Parathyroid adenoma (tissue), 2 donors: ENCODE measurements at regions not wholly inside any gene's neighbourhood (a gene's known extent, or its start where the extent isn't known, plus 50 kb on each side); places are given as distances from the start of the nearest gene placed in this dataset.

Experiments
- H2AFZ ChIP-seq: fragments of 300-600 bp; sonication (generic); one replicate; pipeline ENCODE4 v1.7.0; 2017; ENCODE audit warnings: antibody characterized with exemption, mild to moderate bottlenecking
- H3K27ac ChIP-seq: fragments of 300-600 bp; sonication (generic); one replicate; pipeline ENCODE4 v1.7.0; 2017
- H3K27me3 ChIP-seq: fragments of 300-600 bp; sonication (generic); one replicate; pipeline ENCODE4 v1.7.0; 2017; ENCODE audit warnings: low read length; ENCODE audit not compliant: control insufficient read depth, insufficient read depth
- H3K36me3 ChIP-seq: fragments of 300-600 bp; sonication (generic); one replicate; pipeline ENCODE4 v1.7.0; 2017; ENCODE audit warnings: low read length; ENCODE audit not compliant: control insufficient read depth, insufficient read depth
- H3K4me1 ChIP-seq: fragments of 300-600 bp; sonication (generic); one replicate; pipeline ENCODE4 v1.7.0; 2017; ENCODE audit warnings: control low read depth
- H3K4me2 ChIP-seq: fragments of 300-600 bp; sonication (generic); one replicate; pipeline ENCODE4 v1.7.0; 2017; ENCODE audit warnings: low read length
- H3K4me3 ChIP-seq: fragments of 300-600 bp; sonication (generic); one replicate; pipeline ENCODE4 v1.7.0; 2017; ENCODE audit warnings: low read depth, low read length
- H3K79me2 ChIP-seq: fragments of 300-600 bp; sonication (generic); one replicate; pipeline ENCODE4 v1.7.0; 2017; ENCODE audit warnings: control low read depth
- H3K9ac ChIP-seq: fragments of 300-600 bp; sonication (generic); one replicate; pipeline ENCODE4 v1.7.0; 2017; ENCODE audit warnings: mild to moderate bottlenecking
- H3K9me3 ChIP-seq: fragments of 300-600 bp; sonication (generic); one replicate; pipeline ENCODE4 v1.7.0; 2017; ENCODE audit warnings: low read length; ENCODE audit not compliant: control insufficient read depth
- TF ChIP-seq, protein P1 (sequence below): fragments of 300-600 bp; sonication (generic); IDR thresholded peaks from one replicate; pipeline ENCODE4 v1.7.0; 2017; ENCODE audit warnings: antibody characterized with exemption, mild to moderate bottlenecking
- donor health status: primary hyperparathyroidism.

DNA sequence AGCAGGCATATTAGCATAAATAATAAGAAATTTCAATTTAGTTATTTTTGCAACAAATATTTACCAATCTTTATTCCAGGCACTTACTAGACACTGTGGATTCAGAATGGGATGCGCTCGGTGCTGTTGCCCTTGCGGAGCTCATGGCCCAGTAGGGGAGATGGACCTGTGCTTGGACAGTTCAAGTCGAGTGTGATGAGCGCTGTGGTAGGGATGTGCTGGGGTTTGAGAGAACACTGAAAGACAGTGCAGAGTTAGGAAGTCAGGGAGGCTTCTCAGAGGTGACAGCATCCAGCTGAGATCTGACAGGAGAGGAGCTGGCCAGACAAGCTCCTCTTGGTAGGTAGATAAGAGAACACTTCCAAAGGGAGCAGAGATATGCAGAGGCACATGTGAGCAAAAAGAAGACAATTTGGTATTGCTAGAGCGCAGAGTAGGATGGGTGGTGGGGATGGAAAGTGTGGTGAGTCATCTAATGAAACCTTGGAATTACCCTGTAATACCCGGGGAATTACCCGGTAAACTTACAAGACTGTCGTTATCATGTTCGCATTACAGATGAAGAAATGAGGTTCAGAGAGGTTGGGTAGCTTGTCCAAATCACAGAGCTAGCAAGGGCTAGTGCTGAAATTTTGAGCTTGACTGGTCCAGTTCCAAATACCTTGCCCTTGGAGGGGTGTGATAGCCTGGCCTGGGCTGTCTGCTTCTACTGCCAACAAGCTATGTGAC, 298.1 kb upstream of the N4BP1 start:
- H3K9me3 ChIP-seq, result no peaks in the 10 kb centered on the region
- no peak overlapping the region for H3K27ac ChIP-seq
- H3K4me3 ChIP-seq, result no peak overlapping the region
- H3K27me3 ChIP-seq, result no peaks in the 10 kb centered on the region
- H2AFZ ChIP-seq, result no peak overlapping the region
- no peaks in the 10 kb centered on the region for H3K4me1 ChIP-seq
- TF ChIP-seq, protein P1, sequence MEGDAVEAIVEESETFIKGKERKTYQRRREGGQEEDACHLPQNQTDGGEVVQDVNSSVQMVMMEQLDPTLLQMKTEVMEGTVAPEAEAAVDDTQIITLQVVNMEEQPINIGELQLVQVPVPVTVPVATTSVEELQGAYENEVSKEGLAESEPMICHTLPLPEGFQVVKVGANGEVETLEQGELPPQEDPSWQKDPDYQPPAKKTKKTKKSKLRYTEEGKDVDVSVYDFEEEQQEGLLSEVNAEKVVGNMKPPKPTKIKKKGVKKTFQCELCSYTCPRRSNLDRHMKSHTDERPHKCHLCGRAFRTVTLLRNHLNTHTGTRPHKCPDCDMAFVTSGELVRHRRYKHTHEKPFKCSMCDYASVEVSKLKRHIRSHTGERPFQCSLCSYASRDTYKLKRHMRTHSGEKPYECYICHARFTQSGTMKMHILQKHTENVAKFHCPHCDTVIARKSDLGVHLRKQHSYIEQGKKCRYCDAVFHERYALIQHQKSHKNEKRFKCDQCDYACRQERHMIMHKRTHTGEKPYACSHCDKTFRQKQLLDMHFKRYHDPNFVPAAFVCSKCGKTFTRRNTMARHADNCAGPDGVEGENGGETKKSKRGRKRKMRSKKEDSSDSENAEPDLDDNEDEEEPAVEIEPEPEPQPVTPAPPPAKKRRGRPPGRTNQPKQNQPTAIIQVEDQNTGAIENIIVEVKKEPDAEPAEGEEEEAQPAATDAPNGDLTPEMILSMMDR, result no peak
- no peak overlapping the region for H3K9ac ChIP-seq
- H3K36me3 ChIP-seq, result no peaks in the 10 kb centered on the region
- H3K4me2 ChIP-seq, result no peak overlapping the region
- no peaks in the 10 kb centered on the region for H3K79me2 ChIP-seq

DNA sequence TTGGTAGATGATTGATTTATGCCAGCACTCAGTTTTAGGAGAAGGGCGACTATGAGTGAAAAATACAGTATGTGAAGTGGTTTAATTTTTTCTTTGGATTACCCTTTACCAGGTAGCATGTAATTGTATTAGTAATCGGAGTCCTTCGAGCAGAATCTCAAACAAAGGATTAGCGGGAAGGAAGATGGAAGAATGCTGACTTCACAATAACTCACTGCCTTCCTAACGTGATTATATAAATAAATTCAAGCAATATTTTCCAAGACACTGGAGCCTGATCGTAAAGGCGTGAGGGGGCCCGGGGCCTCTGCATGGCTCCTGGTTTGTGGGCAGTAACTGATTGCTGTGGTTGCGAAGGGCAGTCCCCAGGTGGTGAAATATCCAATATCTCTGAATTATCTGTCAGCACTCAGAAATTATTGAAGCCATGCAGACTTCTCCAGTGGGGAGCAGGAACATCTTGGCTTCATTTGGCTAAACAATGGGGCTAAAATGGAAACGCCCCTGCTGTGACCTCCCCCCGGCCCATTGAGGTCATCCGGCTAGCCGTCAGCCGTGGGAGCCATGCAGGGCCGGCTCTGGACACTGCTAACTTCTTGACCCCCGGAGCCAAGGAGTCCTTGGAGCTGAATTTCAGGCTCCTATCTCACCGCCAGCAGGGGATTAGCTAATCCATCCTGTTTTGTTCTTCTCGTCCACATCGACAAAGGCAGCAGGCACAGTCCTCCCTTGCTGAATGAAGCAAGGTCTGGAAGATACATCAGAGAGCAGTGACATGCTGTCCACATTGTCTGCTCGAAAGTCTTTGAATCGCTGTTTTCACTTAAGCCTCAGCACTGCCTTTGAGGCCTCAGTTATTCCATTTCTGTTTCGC, 295.9 kb upstream of the N4BP1 start:
- no peaks in the 10 kb centered on the region for H3K27me3 ChIP-seq
- TF ChIP-seq, protein P1, result no peak
- H3K9ac ChIP-seq, result no peak overlapping the region
- H2AFZ ChIP-seq, result no peak overlapping the region
- no peak overlapping the region for H3K4me3 ChIP-seq
- no peaks in the 10 kb centered on the region for H3K4me1 ChIP-seq
- no peak overlapping the region for H3K27ac ChIP-seq
- H3K79me2 ChIP-seq, result no peaks in the 10 kb centered on the region
- H3K9me3 ChIP-seq, result no peaks in the 10 kb centered on the region
- H3K4me2 ChIP-seq, result no peak overlapping the region
- no peaks in the 10 kb centered on the region for H3K36me3 ChIP-seq

DNA sequence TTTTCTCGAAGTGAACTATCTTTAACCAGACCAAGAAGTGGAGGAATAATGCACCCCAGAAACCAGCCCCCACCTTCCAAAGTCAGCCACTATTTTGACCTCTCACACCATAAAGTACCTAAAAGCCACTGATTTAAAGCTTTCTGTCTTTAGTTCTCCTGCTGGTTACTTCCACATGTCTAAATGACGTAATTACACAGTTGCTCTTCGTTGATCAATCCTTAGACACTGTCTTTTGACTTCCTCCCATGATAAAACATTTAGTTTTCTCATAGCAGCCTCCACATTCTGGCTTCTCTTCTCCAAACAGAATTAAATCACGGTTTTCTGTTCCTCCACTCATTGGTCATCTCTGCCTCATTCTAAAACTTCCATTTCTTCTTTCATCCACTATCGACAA, 294.4 kb upstream of the N4BP1 start:
- Histone ChIP-seq H3K36me3 (no peaks in the 10 kb centered on the region), H3K4me3 (no peak overlapping the region), H2AFZ (no peak overlapping the region), H3K79me2 (no peaks in the 10 kb centered on the region), H3K27ac (no peak overlapping the region), H3K9ac (no peak overlapping the region), H3K9me3 (no peaks in the 10 kb centered on the region), H3K27me3 (no peaks in the 10 kb centered on the region), H3K4me2 (no peak overlapping the region), H3K4me1 (no peaks in the 10 kb centered on the region)
- TF ChIP-seq, protein P1, result no peak

DNA sequence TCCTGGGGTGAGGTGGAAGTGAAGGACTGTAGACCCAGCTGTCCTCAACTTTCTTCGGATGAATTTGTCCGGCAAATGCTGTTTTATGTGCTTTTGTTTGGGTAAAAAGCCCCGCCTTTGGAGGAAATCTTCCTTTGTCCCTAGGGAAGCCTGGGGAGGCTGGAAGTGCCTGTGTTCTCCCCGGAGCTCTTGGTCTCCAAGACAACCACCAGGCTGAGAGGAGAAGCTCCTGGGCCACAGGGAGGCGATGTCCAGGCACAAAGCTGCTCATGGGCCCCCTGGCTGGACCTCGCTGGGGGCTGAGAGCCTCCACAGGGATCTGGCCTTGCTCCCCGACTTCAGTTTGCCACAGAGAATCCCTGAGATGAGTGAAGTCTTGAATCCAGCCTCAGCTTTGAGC, 293.1 kb upstream of the N4BP1 start:
- Histone ChIP-seq H3K9ac (no peak overlapping the region), H3K27me3 (no peaks in the 10 kb centered on the region), H2AFZ (no peak overlapping the region), H3K27ac (no peak overlapping the region), H3K9me3 (no peaks in the 10 kb centered on the region), H3K4me2 (no peak overlapping the region), H3K4me3 (no peak overlapping the region), H3K79me2 (no peaks in the 10 kb centered on the region), H3K4me1 (no peaks in the 10 kb centered on the region), H3K36me3 (no peaks in the 10 kb centered on the region)
- TF ChIP-seq, protein P1, result no peak
